GM10266 (cell line): ENCODE measurements at regions not wholly inside any gene's neighbourhood (a gene's known extent, or its start where the extent isn't known, plus 50 kb on each side); places are given as distances from the start of the nearest gene placed in this dataset.
A peak's percentile ranks its signal among the peaks of the same experiment; 100 is the strongest.

Experiments
- DNase-seq: peaks from one replicate; pipeline ENCODE4 v3.0.0; 2012; ENCODE audit errors: extremely low spot score
- CTCF ChIP-seq: IDR thresholded peaks from 2 replicates; pipeline ENCODE4 v1.5.1; 2012; ENCODE audit warnings: mild to moderate bottlenecking, low read depth; ENCODE audit not compliant: control insufficient read depth, insufficient read depth; ENCODE audit errors: missing control alignments

GRCh38 chr11:25980091-25980490, 351.8 kb upstream of the ANO3 start:
- TF ChIP-seq CTCF, result no peak
- DNase-seq, result no peak

- TF ChIP-seq CTCF, result peak; percentile 60
- peak; percentile 10 for DNase-seq
These were observed 349.9 kb upstream of the ANO3 start for GRCh38 chr11:25981998-25982397.

- DNase-seq, result no peak
- no peak for TF ChIP-seq CTCF
These were observed 348.6 kb upstream of the ANO3 start for GRCh38 chr11:25983280-25983679.

- TF ChIP-seq CTCF, result no peak
- DNase-seq, result no peak
These were observed 343.8 kb upstream of the ANO3 start for GRCh38 chr11:25988178-25988577.

GRCh38 chr11:25990406-25990805, 341.5 kb upstream of the ANO3 start:
- no peak for TF ChIP-seq CTCF
- no peak for DNase-seq

GRCh38 chr11:25991476-25991875, 340.5 kb upstream of the ANO3 start:
- TF ChIP-seq CTCF, result no peak

GRCh38 chr11:25992294-25992693, 339.6 kb upstream of the ANO3 start:
- no peak for TF ChIP-seq CTCF
- no peak for DNase-seq

More at GRCh38 chr11:25991476-25991875, 340.5 kb upstream of the ANO3 start:
- DNase-seq, result no peak
